ENCODE measurements at regions not wholly inside any gene's neighbourhood (a gene's known extent, or its start where the extent isn't known, plus 50 kb on each side); places are given as distances from the start of the nearest gene placed in this dataset.

DNA sequence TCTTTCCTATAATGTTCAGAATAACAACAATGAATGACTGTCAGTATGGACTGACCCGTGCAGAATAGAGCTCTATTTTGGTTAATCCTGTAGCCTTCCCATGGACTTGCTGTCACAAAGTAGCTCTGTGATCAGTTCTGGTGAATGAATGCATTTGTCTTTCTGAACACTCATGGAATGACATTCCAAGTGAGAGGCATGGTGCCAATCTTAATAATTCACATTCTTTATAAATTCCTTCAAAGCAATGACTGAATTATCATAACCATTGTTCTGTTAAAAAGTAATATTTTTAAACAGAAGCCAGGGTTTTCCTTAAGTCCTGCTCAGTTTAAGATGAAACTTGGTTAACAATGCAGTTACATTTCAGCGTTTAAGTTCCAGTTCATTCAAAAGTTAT lies 360.5 kb downstream of the ICE1 start:
- Histone ChIP-seq H3F3A (ENCODE audit: control insufficient read depth, insufficient read depth) (no peaks in the 10 kb centered on the region), H4K20me1 (ENCODE audit: control insufficient read depth, insufficient read depth, low read depth, low read length) (no peaks in the 10 kb centered on the region), H3K27me3 (ENCODE audit: control insufficient read depth, low read length) (no peaks in the 10 kb centered on the region), H3K4me2 (ENCODE audit: low read length) (no peak overlapping the region), H3K9me2 (replicated peaks; ENCODE audit: control insufficient read depth, low read length) (no peaks in the 10 kb centered on the region), H3K9me3 (ENCODE audit: control insufficient read depth, insufficient read depth, low read length) (no peaks in the 10 kb centered on the region), H3K27ac (ENCODE audit: low read depth, low read length) (no peak overlapping the region), H3K4me1 (ENCODE audit: control insufficient read depth, low read length) (no peaks in the 10 kb centered on the region), H3K36me3 (ENCODE audit: control insufficient read depth, low read length) (no peaks in the 10 kb centered on the region), H3K79me2 (ENCODE audit: control insufficient read depth, low read length) (no peaks in the 10 kb centered on the region), H3K4me3 (ENCODE audit: low read length) (no peak overlapping the region)
- TF ChIP-seq, protein P1, sequence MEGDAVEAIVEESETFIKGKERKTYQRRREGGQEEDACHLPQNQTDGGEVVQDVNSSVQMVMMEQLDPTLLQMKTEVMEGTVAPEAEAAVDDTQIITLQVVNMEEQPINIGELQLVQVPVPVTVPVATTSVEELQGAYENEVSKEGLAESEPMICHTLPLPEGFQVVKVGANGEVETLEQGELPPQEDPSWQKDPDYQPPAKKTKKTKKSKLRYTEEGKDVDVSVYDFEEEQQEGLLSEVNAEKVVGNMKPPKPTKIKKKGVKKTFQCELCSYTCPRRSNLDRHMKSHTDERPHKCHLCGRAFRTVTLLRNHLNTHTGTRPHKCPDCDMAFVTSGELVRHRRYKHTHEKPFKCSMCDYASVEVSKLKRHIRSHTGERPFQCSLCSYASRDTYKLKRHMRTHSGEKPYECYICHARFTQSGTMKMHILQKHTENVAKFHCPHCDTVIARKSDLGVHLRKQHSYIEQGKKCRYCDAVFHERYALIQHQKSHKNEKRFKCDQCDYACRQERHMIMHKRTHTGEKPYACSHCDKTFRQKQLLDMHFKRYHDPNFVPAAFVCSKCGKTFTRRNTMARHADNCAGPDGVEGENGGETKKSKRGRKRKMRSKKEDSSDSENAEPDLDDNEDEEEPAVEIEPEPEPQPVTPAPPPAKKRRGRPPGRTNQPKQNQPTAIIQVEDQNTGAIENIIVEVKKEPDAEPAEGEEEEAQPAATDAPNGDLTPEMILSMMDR (IDR thresholded peaks at IDR 0.05; ENCODE audit: low read depth, low read length, poor library complexity, severe bottlenecking) = no peak
- no peak for TF ChIP-seq EZH2phosphoT487 (IDR thresholded peaks at IDR 0.05; ENCODE audit: borderline replicate concordance, low read length)

DNA sequence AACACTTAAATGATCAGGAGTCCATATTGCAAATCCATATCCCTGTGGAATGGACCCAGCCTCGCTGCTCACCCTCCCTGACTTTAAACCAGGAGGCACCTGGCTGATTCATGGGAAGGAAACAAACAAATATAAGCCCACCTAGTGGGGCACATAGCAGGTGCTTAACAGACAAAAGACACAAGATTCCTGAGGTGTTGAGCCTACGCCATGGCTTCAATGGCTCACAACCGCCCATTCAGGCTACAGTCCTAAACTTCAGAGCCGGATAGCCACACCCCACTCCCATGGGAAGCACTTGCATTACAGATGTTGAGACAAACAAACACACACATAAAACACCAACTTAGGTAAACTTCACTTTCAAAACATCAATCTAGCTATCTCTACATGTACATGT lies 359.9 kb downstream of the ICE1 start:
- Histone ChIP-seq H3K9me2 (replicated peaks; ENCODE audit: control insufficient read depth, low read length) (no peaks in the 10 kb centered on the region), H4K20me1 (ENCODE audit: control insufficient read depth, insufficient read depth, low read depth, low read length) (no peaks in the 10 kb centered on the region), H3K9me3 (ENCODE audit: control insufficient read depth, insufficient read depth, low read length) (no peaks in the 10 kb centered on the region), H3K79me2 (ENCODE audit: control insufficient read depth, low read length) (no peaks in the 10 kb centered on the region), H3K4me2 (ENCODE audit: low read length) (no peak overlapping the region), H3K27me3 (ENCODE audit: control insufficient read depth, low read length) (no peaks in the 10 kb centered on the region), H3K27ac (ENCODE audit: low read depth, low read length) (no peak overlapping the region), H3K4me1 (ENCODE audit: control insufficient read depth, low read length) (no peaks in the 10 kb centered on the region), H3K4me3 (ENCODE audit: low read length) (no peak overlapping the region), H3K36me3 (ENCODE audit: control insufficient read depth, low read length) (no peaks in the 10 kb centered on the region), H3F3A (ENCODE audit: control insufficient read depth, insufficient read depth) (no peaks in the 10 kb centered on the region)
- TF ChIP-seq, protein P1 (IDR thresholded peaks at IDR 0.05; ENCODE audit: low read depth, low read length, poor library complexity, severe bottlenecking) = no peak
- TF ChIP-seq EZH2phosphoT487 (IDR thresholded peaks at IDR 0.05; ENCODE audit: borderline replicate concordance, low read length) = no peak

DNA sequence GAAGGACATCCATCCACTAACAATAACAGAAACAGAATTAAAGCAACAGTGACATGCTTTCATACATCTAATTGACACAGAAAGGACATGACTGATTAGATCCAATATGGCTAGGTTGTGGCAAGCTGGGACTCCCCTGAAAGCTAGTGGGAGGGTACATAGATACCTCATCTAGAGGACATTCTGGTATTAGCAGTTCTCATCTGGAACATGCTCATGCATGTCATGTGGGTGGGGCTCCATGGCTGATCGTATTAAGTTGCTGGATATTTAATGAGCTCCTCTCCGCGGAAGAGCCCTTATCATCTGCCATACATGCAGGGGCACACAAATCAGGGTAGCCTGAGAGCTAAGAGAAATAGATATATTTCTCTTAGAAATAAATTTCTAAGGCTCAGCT lies 358.9 kb downstream of the ICE1 start:
- H3K4me3 ChIP-seq (ENCODE audit: low read length) = no peak overlapping the region
- H3K27ac ChIP-seq (ENCODE audit: low read depth, low read length) = no peak overlapping the region
- H4K20me1 ChIP-seq (ENCODE audit: control insufficient read depth, insufficient read depth, low read depth, low read length) = no peaks in the 10 kb centered on the region
- H3K4me2 ChIP-seq (ENCODE audit: low read length) = no peak overlapping the region
- no peaks in the 10 kb centered on the region for H3K9me2 ChIP-seq (replicated peaks; ENCODE audit: control insufficient read depth, low read length)
- H3K27me3 ChIP-seq (ENCODE audit: control insufficient read depth, low read length) = no peaks in the 10 kb centered on the region
- no peaks in the 10 kb centered on the region for H3F3A ChIP-seq (ENCODE audit: control insufficient read depth, insufficient read depth)
- no peaks in the 10 kb centered on the region for H3K4me1 ChIP-seq (ENCODE audit: control insufficient read depth, low read length)
- H3K9me3 ChIP-seq (ENCODE audit: control insufficient read depth, insufficient read depth, low read length) = no peaks in the 10 kb centered on the region
- TF ChIP-seq EZH2phosphoT487 (IDR thresholded peaks at IDR 0.05; ENCODE audit: borderline replicate concordance, low read length) = no peak
- TF ChIP-seq, protein P1 (IDR thresholded peaks at IDR 0.05; ENCODE audit: low read depth, low read length, poor library complexity, severe bottlenecking) = no peak
- H3K79me2 ChIP-seq (ENCODE audit: control insufficient read depth, low read length) = no peaks in the 10 kb centered on the region
- H3K36me3 ChIP-seq (ENCODE audit: control insufficient read depth, low read length) = no peaks in the 10 kb centered on the region

DNA sequence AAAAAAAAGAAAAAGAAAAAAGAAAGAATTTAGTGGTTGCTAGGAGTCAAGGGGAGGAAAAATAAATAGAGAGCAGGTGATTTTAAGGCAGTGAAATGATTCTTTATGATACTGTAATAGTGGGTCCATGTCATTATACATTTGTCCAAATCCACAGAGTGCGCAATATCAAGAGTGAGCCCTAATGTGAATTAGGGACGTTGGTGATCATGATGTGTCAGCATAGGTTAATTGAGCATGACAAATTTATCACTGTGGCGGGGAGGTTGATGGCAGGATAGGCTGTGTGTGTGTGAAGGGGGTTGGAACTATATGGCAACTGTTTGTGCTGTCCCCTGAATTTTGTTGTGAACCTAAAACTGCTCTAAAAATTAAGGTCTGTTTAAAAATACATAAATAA lies 357.8 kb downstream of the ICE1 start:
- Histone ChIP-seq H3K4me2 (ENCODE audit: low read length) (no peak overlapping the region), H3K79me2 (ENCODE audit: control insufficient read depth, low read length) (no peaks in the 10 kb centered on the region), H3F3A (ENCODE audit: control insufficient read depth, insufficient read depth) (no peaks in the 10 kb centered on the region), H3K4me3 (ENCODE audit: low read length) (no peak overlapping the region), H3K27ac (ENCODE audit: low read depth, low read length) (no peak overlapping the region), H3K4me1 (ENCODE audit: control insufficient read depth, low read length) (no peaks in the 10 kb centered on the region), H3K9me3 (ENCODE audit: control insufficient read depth, insufficient read depth, low read length) (no peaks in the 10 kb centered on the region), H4K20me1 (ENCODE audit: control insufficient read depth, insufficient read depth, low read depth, low read length) (no peaks in the 10 kb centered on the region), H3K27me3 (ENCODE audit: control insufficient read depth, low read length) (no peaks in the 10 kb centered on the region), H3K9me2 (replicated peaks; ENCODE audit: control insufficient read depth, low read length) (no peaks in the 10 kb centered on the region), H3K36me3 (ENCODE audit: control insufficient read depth, low read length) (no peaks in the 10 kb centered on the region)
- no peak for TF ChIP-seq EZH2phosphoT487 (IDR thresholded peaks at IDR 0.05; ENCODE audit: borderline replicate concordance, low read length)
- TF ChIP-seq, protein P1 (IDR thresholded peaks at IDR 0.05; ENCODE audit: low read depth, low read length, poor library complexity, severe bottlenecking) = no peak

Data from DOHH2 (cell line).